ENCODE measurements at regions not wholly inside any gene's neighbourhood (a gene's known extent, or its start where the extent isn't known, plus 50 kb on each side); places are given as distances from the start of the nearest gene placed in this dataset.
"Not testable (repeated sequence)": the region's sequence is repeated elsewhere in the genome, so short reads cannot be mapped to it uniquely, and the experiment has no call there.

- DNase-seq; in situ Hi-C loops (cut with MboI; ENCODE audit: low pct_unique_long_range_greater_than_20kb, low sequenced_read_pairs): not testable (repeated sequence)
Measured at GRCh38 chr2:155966064-155966471, 366.5 kb downstream of the NR4A2 start.

- in situ Hi-C loops (cut with MboI; ENCODE audit: low pct_unique_long_range_greater_than_20kb, low sequenced_read_pairs): no loop called here
- no peak for DNase-seq
Measured at GRCh38 chr2:155965415-155966063, 367.0 kb downstream of the NR4A2 start.

GRCh38 chr2:155961641-155962040 lies 370.9 kb downstream of the NR4A2 start:
- DNase-seq: no peak
- in situ Hi-C loops (cut with MboI; ENCODE audit: low pct_unique_long_range_greater_than_20kb, low sequenced_read_pairs): no loop called here

GRCh38 chr2:155958834-155959233 lies 373.7 kb downstream of the NR4A2 start:
- in situ Hi-C loops (cut with MboI; ENCODE audit: low pct_unique_long_range_greater_than_20kb, low sequenced_read_pairs): no loop called here
- DNase-seq: no peak

- in situ Hi-C loops (cut with MboI; ENCODE audit: low pct_unique_long_range_greater_than_20kb, low sequenced_read_pairs): no loop called here
- no peak for DNase-seq
Measured at GRCh38 chr2:155947069-155947468, 385.5 kb downstream of the NR4A2 start.

- DNase-seq: no peak
- in situ Hi-C loops (cut with MboI; ENCODE audit: low pct_unique_long_range_greater_than_20kb, low sequenced_read_pairs): no loop called here
Measured at GRCh38 chr2:155944218-155944617, 388.3 kb downstream of the NR4A2 start.

- DNase-seq: no peak
- in situ Hi-C loops (cut with MboI; ENCODE audit: low pct_unique_long_range_greater_than_20kb, low sequenced_read_pairs): no loop called here
Measured at GRCh38 chr2:155930312-155930711, 402.2 kb downstream of the NR4A2 start.

GRCh38 chr2:155917380-155917779 lies 415.1 kb downstream of the NR4A2 start:
- DNase-seq: no peak
- in situ Hi-C loops (cut with MboI; ENCODE audit: low pct_unique_long_range_greater_than_20kb, low sequenced_read_pairs): no loop called here

- in situ Hi-C loops (cut with MboI; ENCODE audit: low pct_unique_long_range_greater_than_20kb, low sequenced_read_pairs): no loop called here
- no peak for DNase-seq
Measured at GRCh38 chr2:155913356-155913755, 419.2 kb downstream of the NR4A2 start.

GRCh38 chr2:155908567-155908966 lies 424.0 kb downstream of the NR4A2 start:
- in situ Hi-C loops (cut with MboI; ENCODE audit: low pct_unique_long_range_greater_than_20kb, low sequenced_read_pairs): no loop called here

GRCh38 chr2:155907211-155907610 lies 425.3 kb downstream of the NR4A2 start:
- no peak for DNase-seq
- in situ Hi-C loops (cut with MboI; ENCODE audit: low pct_unique_long_range_greater_than_20kb, low sequenced_read_pairs): no loop called here

More at GRCh38 chr2:155908567-155908966, 424.0 kb downstream of the NR4A2 start:
- no peak for DNase-seq

GRCh38 chr2:155905657-155906056 lies 426.9 kb downstream of the NR4A2 start:
- in situ Hi-C loops (cut with MboI; ENCODE audit: low pct_unique_long_range_greater_than_20kb, low sequenced_read_pairs): no loop called here
- no peak for DNase-seq

- no peak for DNase-seq
- in situ Hi-C loops (cut with MboI; ENCODE audit: low pct_unique_long_range_greater_than_20kb, low sequenced_read_pairs): no loop called here
Measured at GRCh38 chr2:155904720-155905119, 427.8 kb downstream of the NR4A2 start.

GRCh38 chr2:155902635-155903034 lies 429.9 kb downstream of the NR4A2 start:
- no peak for DNase-seq
- in situ Hi-C loops (cut with MboI; ENCODE audit: low pct_unique_long_range_greater_than_20kb, low sequenced_read_pairs): no loop called here

- DNase-seq: no peak
- in situ Hi-C loops (cut with MboI; ENCODE audit: low pct_unique_long_range_greater_than_20kb, low sequenced_read_pairs): no loop called here
Measured at GRCh38 chr2:155895016-155895415, 437.5 kb downstream of the NR4A2 start.

GRCh38 chr2:155880382-155880781 lies 452.1 kb downstream of the NR4A2 start:
- in situ Hi-C loops (cut with MboI; ENCODE audit: low pct_unique_long_range_greater_than_20kb, low sequenced_read_pairs); DNase-seq: not testable (repeated sequence)

- in situ Hi-C loops (cut with MboI; ENCODE audit: low pct_unique_long_range_greater_than_20kb, low sequenced_read_pairs); DNase-seq: not testable (repeated sequence)
Measured at GRCh38 chr2:155879900-155880299, 452.6 kb downstream of the NR4A2 start.

GRCh38 chr2:155872396-155872795 lies 460.1 kb downstream of the NR4A2 start:
- in situ Hi-C loops (cut with MboI; ENCODE audit: low pct_unique_long_range_greater_than_20kb, low sequenced_read_pairs): no loop called here
- no peak for DNase-seq

GRCh38 chr2:155871940-155872339 lies 460.6 kb downstream of the NR4A2 start:
- in situ Hi-C loops (cut with MboI; ENCODE audit: low pct_unique_long_range_greater_than_20kb, low sequenced_read_pairs): no loop called here
- DNase-seq: no peak

- in situ Hi-C loops (cut with MboI; ENCODE audit: low pct_unique_long_range_greater_than_20kb, low sequenced_read_pairs): no loop called here
- DNase-seq: no peak
Measured at GRCh38 chr2:155867564-155867963, 465.0 kb downstream of the NR4A2 start.

GRCh38 chr2:155866477-155866876 lies 466.0 kb downstream of the NR4A2 start:
- in situ Hi-C loops (cut with MboI; ENCODE audit: low pct_unique_long_range_greater_than_20kb, low sequenced_read_pairs): no loop called here
- DNase-seq: no peak
